ENCODE measurements at regions not wholly inside any gene's neighbourhood (a gene's known extent, or its start where the extent isn't known, plus 50 kb on each side); places are given as distances from the start of the nearest gene placed in this dataset.

GRCh38 chr3:6605227-6605626 is 255.7 kb upstream of the GRM7 start:
- no peak for FAIRE-seq
- Histone ChIP-seq H3K4me2 (ENCODE audit: low read depth, low read length) (no peak overlapping the region), H3K4me1 (ENCODE audit: insufficient read depth, low read length) (no peaks in the 10 kb centered on the region), H3K9me3 (ENCODE audit: low read length) (peaks cover 86% of the 10 kb centered on the region), H3K9ac (ENCODE audit: insufficient read depth, low read depth, low read length) (no peak overlapping the region), H3K36me3 (replicated peaks in 1 of 2; ENCODE audit: control insufficient read depth in 1 of 2, insufficient read depth in 2 of 2, low read length in 2 of 2) (no peaks in the 10 kb centered on the region), H3K4me3 (replicated peaks in 1 of 3; ENCODE audit: insufficient read depth in 1 of 3, low read depth in 2 of 3, low read length in 3 of 3) (no peak overlapping the region), H4K20me1 (ENCODE audit: insufficient read depth, low read length) (no peaks in the 10 kb centered on the region), H3K79me2 (ENCODE audit: insufficient read depth, low read length) (no peaks in the 10 kb centered on the region), H3K27ac (ENCODE audit: extremely low read length, insufficient read depth, low read length) (no peak overlapping the region), H2AFZ (ENCODE audit: low read length) (no peak overlapping the region), H3K27me3 (ENCODE audit: control insufficient read depth in 1 of 2, insufficient read depth in 2 of 2, low read length in 2 of 2) (no peaks in the 10 kb centered on the region)
- intact Hi-C loops (cut with micrococcal nuclease; ENCODE audit: unreplicated experiment): no loop called here
- ChIA-PET CTCF (ENCODE audit: low intra/inter-chr PET ratio, low total read pairs) (no interaction called here), POLR2A (no interaction called here)
- WGBS (ENCODE audit: low lambda C conversion rate): 12% methylated on average over 3 of the region's 3 CpGs
- TF ChIP-seq MEIS2 (CRISPR knock-in tag; IDR thresholded peaks at IDR 0.05) (no peak), STAG1 (CRISPR knock-in tag; IDR thresholded peaks at IDR 0.05) (no peak), ZNF570 (CRISPR knock-in tag; IDR thresholded peaks at IDR 0.05; ENCODE audit: borderline replicate concordance) (no peak), ZNF138 (CRISPR knock-in tag; IDR thresholded peaks at IDR 0.05; ENCODE audit: low read depth) (no peak), ZNF30 (CRISPR knock-in tag; IDR thresholded peaks at IDR 0.05) (no peak), FOSL2 (CRISPR knock-in tag; IDR thresholded peaks at IDR 0.05) (no peak), CC2D1A (CRISPR knock-in tag; IDR thresholded peaks at IDR 0.05) (no peak), ZNF180 (CRISPR knock-in tag; IDR thresholded peaks at IDR 0.05; ENCODE audit: borderline replicate concordance, low read depth) (no peak), HNRNPUL1 (IDR thresholded peaks at IDR 0.05; ENCODE audit: low read depth, low read length) (no peak), ZFAT (CRISPR knock-in tag; conservative IDR thresholded peaks at IDR 0.05) (no peak), SMAD1 (CRISPR knock-in tag; IDR thresholded peaks at IDR 0.05; ENCODE audit: borderline replicate concordance, low read depth) (no peak)
- TF ChIP-seq, protein P1, sequence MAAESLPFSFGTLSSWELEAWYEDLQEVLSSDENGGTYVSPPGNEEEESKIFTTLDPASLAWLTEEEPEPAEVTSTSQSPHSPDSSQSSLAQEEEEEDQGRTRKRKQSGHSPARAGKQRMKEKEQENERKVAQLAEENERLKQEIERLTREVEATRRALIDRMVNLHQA (CRISPR knock-in tag; IDR thresholded peaks at IDR 0.05): no peak
- no TSS peak for BruUV-seq (replicated peaks)
- no peak for ATAC-seq
- in situ Hi-C loops (cut with HindIII; ENCODE audit: extremely low pct_ligation_motif_present, low pct_unique_long_range_greater_than_20kb): no loop called here
- no peak for DNase-seq (ENCODE audit: low spot score)
